Tibial nerve (tissue), 4 donors: ENCODE measurements at regions not wholly inside any gene's neighbourhood (a gene's known extent, or its start where the extent isn't known, plus 50 kb on each side); places are given as distances from the start of the nearest gene placed in this dataset.

Source experiments
- CTCF ChIP-seq, 5 experiments: fragments of 200-600 bp in 3 of 5; fragments of 450-650 bp in 2 of 5; sonication (generic) in 3 of 5; IDR thresholded peaks; one replicate each; pipeline ENCODE4 v1.5.1; 2016 to 2019; ENCODE audit warnings: antibody characterized with exemption in 5 of 5, mild to moderate bottlenecking in 3 of 5, moderate library complexity in 2 of 5
- EP300 ChIP-seq, 2 donors: sonication (generic); formaldehyde crosslinking; IDR thresholded peaks; one replicate each; pipeline ENCODE4 v1.6.1; 2017; ENCODE audit warnings: antibody characterized with exemption in 2 of 2, mild to moderate bottlenecking in 1 of 2
- POLR2A ChIP-seq, 2 donors: fragments of 450-650 bp; IDR thresholded peaks; one replicate each; pipeline ENCODE4 v1.6.1; 2017; ENCODE audit warnings: antibody characterized with exemption in 2 of 2, mild to moderate bottlenecking in 2 of 2, moderate library complexity in 2 of 2

- TF ChIP-seq CTCF (IDR thresholded peaks at IDR 0.05) (no peak), POLR2A (IDR thresholded peaks at IDR 0.05) (no peak), EP300 (IDR thresholded peaks at IDR 0.05) (no peak)
These were observed 193.7 kb upstream of the CDH13 start for GRCh38 chr16:82433042-82433441.
